GM23338 (cell line): ENCODE measurements at regions not wholly inside any gene's neighbourhood (a gene's known extent, or its start where the extent isn't known, plus 50 kb on each side); places are given as distances from the start of the nearest gene placed in this dataset.

Source experiments
- ATAC-seq: fragments of 200-7000 bp; cut with Tn5 transposase; 3 replicates; pipeline ENCODE4 v1.9.1; 2020
- DNase-seq: peaks from one replicate; pipeline ENCODE4 v3.0.0-alpha.2; 2015; ENCODE audit warnings: low spot score
- H2AFZ ChIP-seq: fragments of 200-600 bp; sonication (generic); 2 replicates; pipeline ENCODE4 v1.8.0; 2016; ENCODE audit warnings: antibody characterized with exemption, mild to moderate bottlenecking, moderate library complexity
- H3F3A ChIP-seq: fragments of 200-600 bp; sonication (generic); replicated peaks from 2 replicates; pipeline ENCODE4 v1.8.0; 2017; ENCODE audit warnings: antibody characterized with exemption, mixed run types, low read depth
- H3K27ac ChIP-seq: fragments of 200-600 bp; sonication (generic); 2 replicates; pipeline ENCODE4 v1.6.1; 2016; ENCODE audit warnings: low read depth
- H3K27me3 ChIP-seq: fragments of 200-600 bp; sonication (generic); 2 replicates; pipeline ENCODE4 v1.8.0; 2016; ENCODE audit warnings: mild to moderate bottlenecking, mixed run types, moderate library complexity; ENCODE audit not compliant: insufficient read depth
- H3K36me3 ChIP-seq: fragments of 200-600 bp; sonication (generic); 2 replicates; pipeline ENCODE4 v1.8.0; 2016; ENCODE audit warnings: mild to moderate bottlenecking; ENCODE audit not compliant: insufficient read depth
- H3K4me1 ChIP-seq: fragments of 200-600 bp; sonication (generic); 2 replicates; pipeline ENCODE4 v1.8.0; 2016; ENCODE audit warnings: mild to moderate bottlenecking, moderate library complexity; ENCODE audit not compliant: insufficient read depth
- H3K4me2 ChIP-seq: fragments of 200-600 bp; sonication (generic); 2 replicates; pipeline ENCODE4 v1.7.1; 2017; ENCODE audit warnings: mixed run types
- H3K4me3 ChIP-seq: fragments of 200-600 bp; sonication (generic); 2 replicates; pipeline ENCODE4 v1.6.1; 2016; ENCODE audit warnings: mixed run types
- H3K79me2 ChIP-seq: fragments of 200-600 bp; sonication (generic); replicated peaks from 2 replicates; pipeline ENCODE4 v1.8.0; 2017; ENCODE audit warnings: mild to moderate bottlenecking; ENCODE audit not compliant: insufficient read depth
- H3K9me2 ChIP-seq: fragments of 200-600 bp; sonication (generic); 2 replicates; pipeline ENCODE4 v1.8.0; 2017; ENCODE audit not compliant: insufficient read depth
- H4K20me1 ChIP-seq: fragments of 200-600 bp; sonication (generic); replicated peaks from 2 replicates; pipeline ENCODE4 v1.8.0; 2017; ENCODE audit warnings: mild to moderate bottlenecking; ENCODE audit not compliant: insufficient read depth
- H3K27ac Mint-ChIP-seq: 2 replicates; pipeline ENCODE4 v1.8.0; 2020; ENCODE audit warnings: inconsistent platforms, mild to moderate bottlenecking, moderate library complexity, mixed read lengths
- H3K27me3 Mint-ChIP-seq: 3 replicates; pipeline ENCODE4 v1.8.0; 2022; ENCODE audit warnings: low read depth, mild to moderate bottlenecking, moderate library complexity, mixed read lengths, inconsistent platforms; ENCODE audit not compliant: insufficient read depth, poor library complexity
- H3K36me3 Mint-ChIP-seq: 3 replicates; pipeline ENCODE4 v1.8.0; 2021; ENCODE audit warnings: low read depth, mild to moderate bottlenecking, inconsistent platforms, moderate library complexity, mixed read lengths
- H3K4me1 Mint-ChIP-seq: 3 replicates; pipeline ENCODE4 v1.8.0; 2020; ENCODE audit warnings: mild to moderate bottlenecking, inconsistent platforms, mixed read lengths
- H3K4me3 Mint-ChIP-seq: 3 replicates; pipeline ENCODE4 v1.8.0; 2021; ENCODE audit warnings: moderate library complexity, mild to moderate bottlenecking, inconsistent platforms, mixed read lengths
- H3K9me3 Mint-ChIP-seq: 3 replicates; pipeline ENCODE4 v1.8.0; 2020; ENCODE audit warnings: moderate library complexity, mild to moderate bottlenecking, inconsistent platforms, mixed read lengths
- CREB1 ChIP-seq: fragments of 250-450 bp; sonication (Bioruptor Pico); IDR thresholded peaks from 2 replicates; pipeline ENCODE4 v1.5.0; 2020; ENCODE audit warnings: low read depth, mild to moderate bottlenecking, moderate library complexity
- EZH2 ChIP-seq: fragments of 200-600 bp; sonication (generic); IDR thresholded peaks from one replicate; pipeline ENCODE4 v1.8.0; 2017; ENCODE audit warnings: antibody characterized with exemption, mild to moderate bottlenecking, low read depth; ENCODE audit not compliant: unreplicated experiment
- EZH2phosphoT487 ChIP-seq: fragments of 200-600 bp; sonication (generic); IDR thresholded peaks from one replicate; pipeline ENCODE4 v1.8.1; 2018; ENCODE audit warnings: antibody characterized with exemption; ENCODE audit not compliant: unreplicated experiment
- JUNB ChIP-seq: IDR thresholded peaks from one replicate; pipeline ENCODE4 v1.6.1; 2016; ENCODE audit warnings: antibody characterized with exemption; ENCODE audit not compliant: unreplicated experiment
- NANOG ChIP-seq: IDR thresholded peaks from 2 replicates; pipeline ENCODE4 v1.6.1; 2016; ENCODE audit warnings: antibody characterized with exemption, borderline replicate concordance
- POLR2AphosphoS5 ChIP-seq: IDR thresholded peaks from 2 replicates; pipeline ENCODE4 v1.6.1; 2016; ENCODE audit warnings: antibody characterized with exemption, low read depth
- STAT1 ChIP-seq: IDR thresholded peaks from one replicate; pipeline ENCODE4 v1.6.1; 2016; ENCODE audit warnings: antibody characterized with exemption; ENCODE audit not compliant: unreplicated experiment
- ZNF114 ChIP-seq: fragments of 250-450 bp; sonication (Bioruptor Pico); IDR thresholded peaks from 2 replicates; pipeline ENCODE4 v1.5.0; 2020; ENCODE audit warnings: mild to moderate bottlenecking, moderate library complexity
- ZNF331 ChIP-seq: fragments of 250-450 bp; sonication (Bioruptor Pico); IDR thresholded peaks from 2 replicates; pipeline ENCODE4 v1.5.0; 2020; ENCODE audit warnings: low read depth, mild to moderate bottlenecking, moderate library complexity
- TF ChIP-seq, protein P1 (sequence below): IDR thresholded peaks from one replicate; pipeline ENCODE4 v1.6.1; 2018; ENCODE audit warnings: antibody characterized with exemption; ENCODE audit not compliant: unreplicated experiment
- TF ChIP-seq, protein P2 (sequence below): IDR thresholded peaks from 2 replicates; pipeline ENCODE4 v1.6.1; 2016; ENCODE audit warnings: antibody characterized with exemption
- TF ChIP-seq, protein P3 (sequence below): fragments of 250-450 bp; sonication (Bioruptor Pico); IDR thresholded peaks from 2 replicates; pipeline ENCODE4 v1.5.0; 2020; ENCODE audit warnings: mild to moderate bottlenecking, moderate library complexity

DNA sequence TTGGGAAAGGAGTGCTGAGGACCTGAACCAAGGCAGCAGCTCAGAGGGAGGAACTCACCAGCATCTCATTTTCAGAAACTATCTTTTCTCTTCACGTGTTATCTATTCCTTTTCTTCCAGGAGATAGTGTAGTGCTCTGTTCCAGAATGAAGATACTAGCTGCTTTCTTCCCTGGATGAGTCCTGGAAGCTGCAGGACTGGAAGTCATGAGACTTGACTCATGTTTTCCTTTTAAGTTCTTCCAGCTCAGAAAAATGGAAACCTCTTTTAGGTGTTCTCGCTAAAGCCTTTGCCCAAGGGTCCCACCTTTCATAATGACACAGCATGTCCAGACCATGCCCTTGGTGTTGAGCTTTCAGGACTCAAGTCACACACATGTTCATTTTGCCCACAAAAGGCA, 106.7 kb downstream of the UNC5CL start (continued):
- TF ChIP-seq STAT1, result no peak
- TF ChIP-seq, protein P1, sequence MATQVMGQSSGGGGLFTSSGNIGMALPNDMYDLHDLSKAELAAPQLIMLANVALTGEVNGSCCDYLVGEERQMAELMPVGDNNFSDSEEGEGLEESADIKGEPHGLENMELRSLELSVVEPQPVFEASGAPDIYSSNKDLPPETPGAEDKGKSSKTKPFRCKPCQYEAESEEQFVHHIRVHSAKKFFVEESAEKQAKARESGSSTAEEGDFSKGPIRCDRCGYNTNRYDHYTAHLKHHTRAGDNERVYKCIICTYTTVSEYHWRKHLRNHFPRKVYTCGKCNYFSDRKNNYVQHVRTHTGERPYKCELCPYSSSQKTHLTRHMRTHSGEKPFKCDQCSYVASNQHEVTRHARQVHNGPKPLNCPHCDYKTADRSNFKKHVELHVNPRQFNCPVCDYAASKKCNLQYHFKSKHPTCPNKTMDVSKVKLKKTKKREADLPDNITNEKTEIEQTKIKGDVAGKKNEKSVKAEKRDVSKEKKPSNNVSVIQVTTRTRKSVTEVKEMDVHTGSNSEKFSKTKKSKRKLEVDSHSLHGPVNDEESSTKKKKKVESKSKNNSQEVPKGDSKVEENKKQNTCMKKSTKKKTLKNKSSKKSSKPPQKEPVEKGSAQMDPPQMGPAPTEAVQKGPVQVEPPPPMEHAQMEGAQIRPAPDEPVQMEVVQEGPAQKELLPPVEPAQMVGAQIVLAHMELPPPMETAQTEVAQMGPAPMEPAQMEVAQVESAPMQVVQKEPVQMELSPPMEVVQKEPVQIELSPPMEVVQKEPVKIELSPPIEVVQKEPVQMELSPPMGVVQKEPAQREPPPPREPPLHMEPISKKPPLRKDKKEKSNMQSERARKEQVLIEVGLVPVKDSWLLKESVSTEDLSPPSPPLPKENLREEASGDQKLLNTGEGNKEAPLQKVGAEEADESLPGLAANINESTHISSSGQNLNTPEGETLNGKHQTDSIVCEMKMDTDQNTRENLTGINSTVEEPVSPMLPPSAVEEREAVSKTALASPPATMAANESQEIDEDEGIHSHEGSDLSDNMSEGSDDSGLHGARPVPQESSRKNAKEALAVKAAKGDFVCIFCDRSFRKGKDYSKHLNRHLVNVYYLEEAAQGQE, result no peak
- TF ChIP-seq, protein P2, sequence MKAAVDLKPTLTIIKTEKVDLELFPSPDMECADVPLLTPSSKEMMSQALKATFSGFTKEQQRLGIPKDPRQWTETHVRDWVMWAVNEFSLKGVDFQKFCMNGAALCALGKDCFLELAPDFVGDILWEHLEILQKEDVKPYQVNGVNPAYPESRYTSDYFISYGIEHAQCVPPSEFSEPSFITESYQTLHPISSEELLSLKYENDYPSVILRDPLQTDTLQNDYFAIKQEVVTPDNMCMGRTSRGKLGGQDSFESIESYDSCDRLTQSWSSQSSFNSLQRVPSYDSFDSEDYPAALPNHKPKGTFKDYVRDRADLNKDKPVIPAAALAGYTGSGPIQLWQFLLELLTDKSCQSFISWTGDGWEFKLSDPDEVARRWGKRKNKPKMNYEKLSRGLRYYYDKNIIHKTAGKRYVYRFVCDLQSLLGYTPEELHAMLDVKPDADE, result no peak
- TF ChIP-seq EZH2, result no peak
- TF ChIP-seq EZH2phosphoT487, result no peak
- TF ChIP-seq NANOG, result no peak

DNA sequence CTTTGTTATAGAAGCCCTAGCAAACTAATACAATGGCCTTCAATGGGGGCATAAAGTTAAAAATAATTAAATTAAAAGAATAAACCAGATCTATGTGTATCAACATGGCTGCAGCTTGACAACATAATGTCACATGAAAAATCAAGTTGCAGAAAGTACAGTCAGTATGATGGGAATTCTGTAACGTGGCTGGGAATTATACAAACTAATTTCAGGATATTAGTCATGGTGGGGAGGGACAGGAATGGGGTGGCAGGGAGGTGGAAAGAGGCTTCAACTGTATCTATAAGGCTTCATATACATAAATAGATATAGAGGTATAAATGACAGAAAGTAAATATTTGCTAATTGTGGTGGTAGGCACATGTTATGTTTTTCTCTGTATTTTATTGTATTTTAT, 107.1 kb downstream of the UNC5CL start:
- no peaks in the 10 kb centered on the region for H3K36me3 Mint-ChIP-seq
- no peak overlapping the region for H3K4me3 Mint-ChIP-seq
- no peaks in the 10 kb centered on the region for H3K36me3 ChIP-seq
- H4K20me1 ChIP-seq, result no peaks in the 10 kb centered on the region
- H3K27me3 Mint-ChIP-seq, result peaks cover 3% of the 10 kb centered on the region
- no peaks in the 10 kb centered on the region for H3K4me1 ChIP-seq
- peaks cover 4% of the 10 kb centered on the region; the same call in 2 of the 3 replicates for H3K4me1 Mint-ChIP-seq
- H2AFZ ChIP-seq, result no peak overlapping the region
- no peak overlapping the region for H3K27ac ChIP-seq
- peaks cover 17% of the 10 kb centered on the region; the same call in 1 of the 2 replicates for H3K9me2 ChIP-seq
- ATAC-seq (no peak), DNase-seq (no peak)
- no peaks in the 10 kb centered on the region for H3F3A ChIP-seq
- H3K9me3 Mint-ChIP-seq, result no peaks in the 10 kb centered on the region
- no peak overlapping the region for H3K4me2 ChIP-seq
- H3K27me3 ChIP-seq, result no peaks in the 10 kb centered on the region
- no peaks in the 10 kb centered on the region for H3K79me2 ChIP-seq
- no peak overlapping the region for H3K27ac Mint-ChIP-seq
- no peak overlapping the region for H3K4me3 ChIP-seq
- no peak for TF ChIP-seq STAT1
- no peak for TF ChIP-seq ZNF114 (CRISPR knock-in tag)
- TF ChIP-seq, protein P1, result no peak
- TF ChIP-seq JUNB, result no peak
- no peak for TF ChIP-seq CREB1 (CRISPR knock-in tag)
- no peak for TF ChIP-seq POLR2AphosphoS5
- no peak for TF ChIP-seq ZNF331 (CRISPR knock-in tag)
- TF ChIP-seq EZH2phosphoT487, result no peak
- TF ChIP-seq, protein P3, sequence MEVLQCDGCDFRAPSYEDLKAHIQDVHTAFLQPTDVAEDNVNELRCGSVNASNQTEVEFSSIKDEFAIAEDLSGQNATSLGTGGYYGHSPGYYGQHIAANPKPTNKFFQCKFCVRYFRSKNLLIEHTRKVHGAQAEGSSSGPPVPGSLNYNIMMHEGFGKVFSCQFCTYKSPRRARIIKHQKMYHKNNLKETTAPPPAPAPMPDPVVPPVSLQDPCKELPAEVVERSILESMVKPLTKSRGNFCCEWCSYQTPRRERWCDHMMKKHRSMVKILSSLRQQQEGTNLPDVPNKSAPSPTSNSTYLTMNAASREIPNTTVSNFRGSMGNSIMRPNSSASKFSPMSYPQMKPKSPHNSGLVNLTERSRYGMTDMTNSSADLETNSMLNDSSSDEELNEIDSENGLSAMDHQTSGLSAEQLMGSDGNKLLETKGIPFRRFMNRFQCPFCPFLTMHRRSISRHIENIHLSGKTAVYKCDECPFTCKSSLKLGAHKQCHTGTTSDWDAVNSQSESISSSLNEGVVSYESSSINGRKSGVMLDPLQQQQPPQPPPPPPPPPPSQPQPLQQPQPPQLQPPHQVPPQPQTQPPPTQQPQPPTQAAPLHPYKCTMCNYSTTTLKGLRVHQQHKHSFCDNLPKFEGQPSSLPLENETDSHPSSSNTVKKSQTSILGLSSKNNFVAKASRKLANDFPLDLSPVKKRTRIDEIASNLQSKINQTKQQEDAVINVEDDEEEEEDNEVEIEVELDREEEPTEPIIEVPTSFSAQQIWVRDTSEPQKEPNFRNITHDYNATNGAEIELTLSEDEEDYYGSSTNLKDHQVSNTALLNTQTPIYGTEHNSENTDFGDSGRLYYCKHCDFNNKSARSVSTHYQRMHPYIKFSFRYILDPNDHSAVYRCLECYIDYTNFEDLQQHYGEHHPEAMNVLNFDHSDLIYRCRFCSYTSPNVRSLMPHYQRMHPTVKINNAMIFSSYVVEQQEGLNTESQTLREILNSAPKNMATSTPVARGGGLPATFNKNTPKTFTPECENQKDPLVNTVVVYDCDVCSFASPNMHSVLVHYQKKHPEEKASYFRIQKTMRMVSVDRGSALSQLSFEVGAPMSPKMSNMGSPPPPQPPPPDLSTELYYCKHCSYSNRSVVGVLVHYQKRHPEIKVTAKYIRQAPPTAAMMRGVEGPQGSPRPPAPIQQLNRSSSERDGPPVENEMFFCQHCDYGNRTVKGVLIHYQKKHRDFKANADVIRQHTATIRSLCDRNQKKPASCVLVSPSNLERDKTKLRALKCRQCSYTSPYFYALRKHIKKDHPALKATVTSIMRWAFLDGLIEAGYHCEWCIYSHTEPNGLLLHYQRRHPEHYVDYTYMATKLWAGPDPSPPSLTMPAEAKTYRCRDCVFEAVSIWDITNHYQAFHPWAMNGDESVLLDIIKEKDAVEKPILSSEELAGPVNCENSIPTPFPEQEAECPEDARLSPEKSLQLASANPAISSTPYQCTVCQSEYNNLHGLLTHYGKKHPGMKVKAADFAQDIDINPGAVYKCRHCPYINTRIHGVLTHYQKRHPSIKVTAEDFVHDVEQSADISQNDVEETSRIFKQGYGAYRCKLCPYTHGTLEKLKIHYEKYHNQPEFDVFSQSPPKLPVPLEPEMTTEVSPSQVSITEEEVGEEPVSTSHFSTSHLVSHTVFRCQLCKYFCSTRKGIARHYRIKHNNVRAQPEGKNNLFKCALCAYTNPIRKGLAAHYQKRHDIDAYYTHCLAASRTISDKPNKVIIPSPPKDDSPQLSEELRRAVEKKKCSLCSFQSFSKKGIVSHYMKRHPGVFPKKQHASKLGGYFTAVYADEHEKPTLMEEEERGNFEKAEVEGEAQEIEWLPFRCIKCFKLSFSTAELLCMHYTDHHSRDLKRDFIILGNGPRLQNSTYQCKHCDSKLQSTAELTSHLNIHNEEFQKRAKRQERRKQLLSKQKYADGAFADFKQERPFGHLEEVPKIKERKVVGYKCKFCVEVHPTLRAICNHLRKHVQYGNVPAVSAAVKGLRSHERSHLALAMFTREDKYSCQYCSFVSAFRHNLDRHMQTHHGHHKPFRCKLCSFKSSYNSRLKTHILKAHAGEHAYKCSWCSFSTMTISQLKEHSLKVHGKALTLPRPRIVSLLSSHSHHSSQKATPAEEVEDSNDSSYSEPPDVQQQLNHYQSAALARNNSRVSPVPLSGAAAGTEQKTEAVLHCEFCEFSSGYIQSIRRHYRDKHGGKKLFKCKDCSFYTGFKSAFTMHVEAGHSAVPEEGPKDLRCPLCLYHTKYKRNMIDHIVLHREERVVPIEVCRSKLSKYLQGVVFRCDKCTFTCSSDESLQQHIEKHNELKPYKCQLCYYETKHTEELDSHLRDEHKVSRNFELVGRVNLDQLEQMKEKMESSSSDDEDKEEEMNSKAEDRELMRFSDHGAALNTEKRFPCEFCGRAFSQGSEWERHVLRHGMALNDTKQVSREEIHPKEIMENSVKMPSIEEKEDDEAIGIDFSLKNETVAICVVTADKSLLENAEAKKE, result no peak
